Activated naive CD8-positive, alpha-beta T cell treated with anti-CD3 and anti-CD28 coated beads, Interleukin-2, amount 10 ng/mL, durations not matched to agents 7 days and 5 days (primary cell): ENCODE measurements at regions not wholly inside any gene's neighbourhood (a gene's known extent, or its start where the extent isn't known, plus 50 kb on each side); places are given as distances from the start of the nearest gene placed in this dataset.
"Not testable (repeated sequence)": the region's sequence is repeated elsewhere in the genome, so short reads cannot be mapped to it uniquely, and the experiment has no call there.

Experiments used
- ATAC-seq: fragments of 150-1000 bp; cut with Tn5 transposase; one replicate; pipeline ENCODE4 v1.10.0; 2021; ENCODE audit warnings: low read depth, moderate library complexity
- POLR2A ChIA-PET: fragments of 350-600 bp; sonication (Branson Sonifier 250); formaldehyde crosslinking; loops from one replicate; lab custom pipeline; 2021; ENCODE audit warnings: antibody characterized with exemption; lab: Charles Lee
- DNase-seq: peaks from one replicate; pipeline ENCODE4 v3.0.0; 2021
- H3K27ac Mint-ChIP-seq: one replicate; pipeline ENCODE4 v1.8.0; 2022; ENCODE audit warnings: mild to moderate bottlenecking, mixed read lengths
- H3K27me3 Mint-ChIP-seq: one replicate; pipeline ENCODE4 v1.8.0; 2022; ENCODE audit warnings: mild to moderate bottlenecking, moderate library complexity, mixed read lengths
- H3K36me3 Mint-ChIP-seq: one replicate; pipeline ENCODE4 v1.8.0; 2021; ENCODE audit warnings: mild to moderate bottlenecking, mixed read lengths
- H3K4me1 Mint-ChIP-seq: one replicate; pipeline ENCODE4 v1.8.0; 2021; ENCODE audit warnings: mixed read lengths
- H3K4me3 Mint-ChIP-seq: one replicate; pipeline ENCODE4 v1.8.0; 2022; ENCODE audit warnings: mild to moderate bottlenecking, moderate library complexity, mixed read lengths
- H3K9me3 Mint-ChIP-seq: one replicate; pipeline ENCODE4 v1.8.0; 2021; ENCODE audit warnings: mixed read lengths

GRCh38 chr3:89533275-89533674, 425.9 kb downstream of the EPHA3 start:
- Mint-ChIP-seq H3K4me3 (no peak overlapping the region), H3K9me3 (peaks cover 2% of the 10 kb centered on the region), H3K4me1 (no peaks in the 10 kb centered on the region), H3K27ac (no peak overlapping the region), H3K27me3 (no peaks in the 10 kb centered on the region), H3K36me3 (no peaks in the 10 kb centered on the region)
- no peak for DNase-seq
- POLR2A ChIA-PET = no interaction called here
- no peak for ATAC-seq

GRCh38 chr3:89554587-89554986, 447.2 kb downstream of the EPHA3 start:
- H3K4me3 Mint-ChIP-seq, H3K27me3 Mint-ChIP-seq, H3K4me1 Mint-ChIP-seq, H3K27ac Mint-ChIP-seq, DNase-seq, H3K36me3 Mint-ChIP-seq, POLR2A ChIA-PET, ATAC-seq: not testable (repeated sequence)
- H3K9me3 Mint-ChIP-seq = peaks cover 14% of the 10 kb centered on the region

- H3K27ac Mint-ChIP-seq = no peak overlapping the region
- H3K9me3 Mint-ChIP-seq = peaks cover 17% of the 10 kb centered on the region
- POLR2A ChIA-PET = no interaction called here
- no peak overlapping the region for H3K4me3 Mint-ChIP-seq
- no peak for DNase-seq
- ATAC-seq = no peak
- no peaks in the 10 kb centered on the region for H3K27me3 Mint-ChIP-seq
- no peaks in the 10 kb centered on the region for H3K36me3 Mint-ChIP-seq
- no peaks in the 10 kb centered on the region for H3K4me1 Mint-ChIP-seq
These were observed 451.3 kb downstream of the EPHA3 start for GRCh38 chr3:89558711-89559110.

GRCh38 chr3:89560568-89560967, 453.1 kb downstream of the EPHA3 start:
- no peaks in the 10 kb centered on the region for H3K36me3 Mint-ChIP-seq
- H3K4me1 Mint-ChIP-seq = no peaks in the 10 kb centered on the region
- DNase-seq = no peak
- H3K4me3 Mint-ChIP-seq = no peak overlapping the region
- no peaks in the 10 kb centered on the region for H3K27me3 Mint-ChIP-seq
- no peak overlapping the region for H3K27ac Mint-ChIP-seq
- no peak for ATAC-seq
- POLR2A ChIA-PET = no interaction called here
- H3K9me3 Mint-ChIP-seq = peaks cover 14% of the 10 kb centered on the region

GRCh38 chr3:89562373-89562772, 455.0 kb downstream of the EPHA3 start:
- ATAC-seq (no peak), DNase-seq (no peak)
- Mint-ChIP-seq H3K27ac (no peak overlapping the region), H3K4me1 (no peaks in the 10 kb centered on the region), H3K27me3 (no peaks in the 10 kb centered on the region), H3K36me3 (no peaks in the 10 kb centered on the region), H3K4me3 (no peak overlapping the region), H3K9me3 (peaks cover 12% of the 10 kb centered on the region)
- POLR2A ChIA-PET = no interaction called here

- no peaks in the 10 kb centered on the region for H3K27me3 Mint-ChIP-seq
- H3K4me3 Mint-ChIP-seq = no peak overlapping the region
- DNase-seq = no peak
- no peak overlapping the region for H3K27ac Mint-ChIP-seq
- POLR2A ChIA-PET = no interaction called here
- H3K4me1 Mint-ChIP-seq = no peaks in the 10 kb centered on the region
- peaks cover 4% of the 10 kb centered on the region for H3K9me3 Mint-ChIP-seq
- no peak for ATAC-seq
- H3K36me3 Mint-ChIP-seq = no peaks in the 10 kb centered on the region
These were observed 457.7 kb downstream of the EPHA3 start for GRCh38 chr3:89565098-89565497.

- Mint-ChIP-seq H3K4me1 (no peaks in the 10 kb centered on the region), H3K27me3 (no peaks in the 10 kb centered on the region), H3K36me3 (no peaks in the 10 kb centered on the region), H3K9me3 (peaks cover 1% of the 10 kb centered on the region), H3K27ac (no peak overlapping the region), H3K4me3 (no peak overlapping the region)
- no peak for DNase-seq
- no peak for ATAC-seq
- POLR2A ChIA-PET = no interaction called here
These were observed 463.0 kb downstream of the EPHA3 start for GRCh38 chr3:89570465-89570864.

- no peak overlapping the region for H3K27ac Mint-ChIP-seq
- H3K4me3 Mint-ChIP-seq = no peak overlapping the region
These were observed 463.9 kb downstream of the EPHA3 start for GRCh38 chr3:89571298-89571697.

GRCh38 chr3:89571707-89572106, 464.3 kb downstream of the EPHA3 start:
- no peaks in the 10 kb centered on the region for H3K4me1 Mint-ChIP-seq
- no peaks in the 10 kb centered on the region for H3K27me3 Mint-ChIP-seq
- H3K36me3 Mint-ChIP-seq = no peaks in the 10 kb centered on the region
- DNase-seq (no peak), ATAC-seq (no peak)
- H3K4me3 Mint-ChIP-seq = no peak overlapping the region
- H3K9me3 Mint-ChIP-seq = no peaks in the 10 kb centered on the region
- POLR2A ChIA-PET = no interaction called here
- no peak overlapping the region for H3K27ac Mint-ChIP-seq

More at GRCh38 chr3:89571298-89571697, 463.9 kb downstream of the EPHA3 start:
- POLR2A ChIA-PET = no interaction called here
- DNase-seq = no peak
- Mint-ChIP-seq H3K4me1 (no peaks in the 10 kb centered on the region), H3K27me3 (no peaks in the 10 kb centered on the region), H3K36me3 (no peaks in the 10 kb centered on the region), H3K9me3 (no peaks in the 10 kb centered on the region)
- ATAC-seq = no peak

- Mint-ChIP-seq H3K27me3 (no peaks in the 10 kb centered on the region), H3K4me1 (no peaks in the 10 kb centered on the region), H3K9me3 (no peaks in the 10 kb centered on the region), H3K27ac (no peak overlapping the region), H3K36me3 (no peaks in the 10 kb centered on the region), H3K4me3 (no peak overlapping the region)
- POLR2A ChIA-PET = no interaction called here
- no peak for ATAC-seq
- no peak for DNase-seq
These were observed 464.8 kb downstream of the EPHA3 start for GRCh38 chr3:89572261-89572660.

- H3K4me3 Mint-ChIP-seq = no peak overlapping the region
- H3K36me3 Mint-ChIP-seq = no peaks in the 10 kb centered on the region
- H3K27ac Mint-ChIP-seq = no peak overlapping the region
- ATAC-seq (no peak), DNase-seq (no peak)
- POLR2A ChIA-PET = no interaction called here
- no peaks in the 10 kb centered on the region for H3K4me1 Mint-ChIP-seq
- H3K27me3 Mint-ChIP-seq = no peaks in the 10 kb centered on the region
- H3K9me3 Mint-ChIP-seq = peaks cover 2% of the 10 kb centered on the region
These were observed 469.0 kb downstream of the EPHA3 start for GRCh38 chr3:89576417-89576816.

- H3K27ac Mint-ChIP-seq = no peak overlapping the region
- DNase-seq (no peak), ATAC-seq (no peak)
- POLR2A ChIA-PET = no interaction called here
- no peaks in the 10 kb centered on the region for H3K36me3 Mint-ChIP-seq
- H3K4me1 Mint-ChIP-seq = no peaks in the 10 kb centered on the region
- peaks cover 2% of the 10 kb centered on the region for H3K9me3 Mint-ChIP-seq
- H3K4me3 Mint-ChIP-seq = no peak overlapping the region
- H3K27me3 Mint-ChIP-seq = no peaks in the 10 kb centered on the region
These were observed 470.5 kb downstream of the EPHA3 start for GRCh38 chr3:89577637-89578530.

GRCh38 chr3:89580859-89581258, 473.4 kb downstream of the EPHA3 start:
- Mint-ChIP-seq H3K27me3 (no peaks in the 10 kb centered on the region), H3K4me1 (no peaks in the 10 kb centered on the region), H3K27ac (no peak overlapping the region), H3K9me3 (peaks cover 2% of the 10 kb centered on the region), H3K4me3 (no peak overlapping the region), H3K36me3 (no peaks in the 10 kb centered on the region)
- DNase-seq = no peak
- POLR2A ChIA-PET = no interaction called here
- no peak for ATAC-seq

- Mint-ChIP-seq H3K9me3 (peaks cover 5% of the 10 kb centered on the region), H3K4me1 (no peaks in the 10 kb centered on the region), H3K27me3 (no peaks in the 10 kb centered on the region), H3K27ac (no peak overlapping the region), H3K4me3 (no peak overlapping the region), H3K36me3 (no peaks in the 10 kb centered on the region)
- POLR2A ChIA-PET = no interaction called here
- no peak for DNase-seq
- no peak for ATAC-seq
These were observed 477.0 kb downstream of the EPHA3 start for GRCh38 chr3:89584398-89584797.
